HG02588 (cell line): ENCODE measurements at regions not wholly inside any gene's neighbourhood (a gene's known extent, or its start where the extent isn't known, plus 50 kb on each side); places are given as distances from the start of the nearest gene placed in this dataset.

Experiments used
- ATAC-seq: cut with Tn5 transposase; IDR thresholded peaks from one replicate; pipeline ENCODE4 v1.9.1; 2021; ENCODE audit warnings: mild to moderate bottlenecking, moderate library complexity; ENCODE audit not compliant: unreplicated experiment

GRCh38 chr17:71402007-71402406 is 718.8 kb upstream of the SOX9 start:
- no peak for ATAC-seq

- ATAC-seq, result no peak
Measured at GRCh38 chr17:71402661-71403141, 718.1 kb upstream of the SOX9 start.

GRCh38 chr17:71405101-71405500 is 715.7 kb upstream of the SOX9 start:
- no peak for ATAC-seq

- no peak for ATAC-seq
Measured at GRCh38 chr17:71407981-71408380, 712.8 kb upstream of the SOX9 start.

- no peak for ATAC-seq
Measured at GRCh38 chr17:71409137-71409536, 711.7 kb upstream of the SOX9 start.

- ATAC-seq, result no peak
Measured at GRCh38 chr17:71409712-71410111, 711.1 kb upstream of the SOX9 start.

- ATAC-seq, result no peak
Measured at GRCh38 chr17:71412803-71413202, 708.0 kb upstream of the SOX9 start.

GRCh38 chr17:71413935-71414334 is 706.9 kb upstream of the SOX9 start:
- no peak for ATAC-seq

- no peak for ATAC-seq
Measured at GRCh38 chr17:71417142-71417541, 703.7 kb upstream of the SOX9 start.

- no peak for ATAC-seq
Measured at GRCh38 chr17:71422968-71423367, 697.9 kb upstream of the SOX9 start.

- no peak for ATAC-seq
Measured at GRCh38 chr17:71423871-71424546, 696.8 kb upstream of the SOX9 start.

- ATAC-seq, result no peak
Measured at GRCh38 chr17:71427801-71428200, 693.0 kb upstream of the SOX9 start.

GRCh38 chr17:71428897-71429296 is 691.9 kb upstream of the SOX9 start:
- ATAC-seq, result no peak

GRCh38 chr17:71430281-71430680 is 690.5 kb upstream of the SOX9 start:
- no peak for ATAC-seq

- no peak for ATAC-seq
Measured at GRCh38 chr17:71431146-71431545, 689.7 kb upstream of the SOX9 start.

- no peak for ATAC-seq
Measured at GRCh38 chr17:71432378-71433315, 688.2 kb upstream of the SOX9 start.

- ATAC-seq, result no peak
Measured at GRCh38 chr17:71434716-71435115, 686.1 kb upstream of the SOX9 start.

- ATAC-seq, result no peak
Measured at GRCh38 chr17:71436479-71436878, 684.3 kb upstream of the SOX9 start.

GRCh38 chr17:71437166-71437565 is 683.7 kb upstream of the SOX9 start:
- no peak for ATAC-seq

- ATAC-seq, result no peak
Measured at GRCh38 chr17:71438631-71439146, 682.1 kb upstream of the SOX9 start.

GRCh38 chr17:71440513-71440912 is 680.3 kb upstream of the SOX9 start:
- no peak for ATAC-seq

- no peak for ATAC-seq
Measured at GRCh38 chr17:71441098-71441497, 679.7 kb upstream of the SOX9 start.
